Ecto neural progenitor cell (in vitro differentiated cells): ENCODE measurements at regions not wholly inside any gene's neighbourhood (a gene's known extent, or its start where the extent isn't known, plus 50 kb on each side); places are given as distances from the start of the nearest gene placed in this dataset.

ENCODE experiments used
- DNase-seq: peaks from one replicate; pipeline ENCODE4 v3.0.0-alpha.2; 2018; ENCODE audit warnings: low spot score

DNA sequence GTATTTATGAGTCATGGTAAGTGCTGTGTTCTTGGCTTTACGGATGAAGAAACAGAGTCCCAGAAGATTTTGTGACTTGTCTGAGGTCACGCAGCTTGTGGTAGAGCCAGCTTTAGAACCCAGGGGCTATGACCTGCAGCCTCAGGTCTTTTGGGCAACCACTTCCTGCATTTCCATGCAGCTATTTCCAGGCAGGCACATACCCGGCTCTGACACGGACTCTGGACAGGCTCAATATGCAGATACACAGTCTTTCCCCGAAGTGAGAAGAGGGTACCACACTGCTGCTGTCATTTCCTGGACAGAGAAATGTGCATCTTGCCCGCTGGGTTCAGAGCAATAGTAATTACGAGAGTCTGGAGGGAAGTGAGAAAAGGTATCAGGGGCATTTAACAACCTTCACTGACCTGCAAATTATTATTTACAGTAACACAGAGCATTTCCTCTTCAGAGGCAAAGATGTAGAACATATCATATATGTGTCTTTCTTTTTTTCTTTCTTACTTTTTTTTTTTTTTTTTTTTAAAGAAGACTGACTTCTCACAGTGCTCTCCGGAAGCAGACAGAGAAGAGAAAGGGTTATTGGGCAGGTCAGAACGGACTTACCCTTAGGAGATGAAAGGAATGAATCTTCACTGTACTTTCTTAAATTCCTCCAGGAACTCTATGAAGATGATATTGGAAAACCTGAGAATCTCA is 185.1 kb downstream of the CLIC5 start:
- no peak for DNase-seq

DNA sequence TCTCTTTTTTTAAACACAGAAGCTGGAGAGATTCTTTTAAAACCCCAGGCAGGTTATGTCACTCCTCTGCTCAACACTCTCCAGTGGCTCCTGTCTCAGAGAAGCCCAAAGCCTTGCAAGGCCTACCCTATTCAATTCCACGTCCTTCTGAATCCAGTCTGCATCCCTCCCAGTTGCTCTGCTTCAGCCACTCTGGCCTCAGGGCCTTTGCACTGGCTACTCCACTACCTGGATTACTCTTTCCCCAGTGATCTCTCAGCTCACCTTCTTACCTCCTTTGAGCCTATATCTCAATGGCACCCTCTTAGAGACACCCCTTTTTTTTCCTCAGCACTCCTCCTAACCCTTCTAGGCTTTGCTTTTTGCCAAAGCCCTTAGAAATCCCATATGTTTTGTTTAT is 185.8 kb downstream of the CLIC5 start:
- no peak for DNase-seq

GRCh38 chr6:45827952-45828530 is 187.6 kb downstream of the CLIC5 start:
- DNase-seq: no peak

DNA sequence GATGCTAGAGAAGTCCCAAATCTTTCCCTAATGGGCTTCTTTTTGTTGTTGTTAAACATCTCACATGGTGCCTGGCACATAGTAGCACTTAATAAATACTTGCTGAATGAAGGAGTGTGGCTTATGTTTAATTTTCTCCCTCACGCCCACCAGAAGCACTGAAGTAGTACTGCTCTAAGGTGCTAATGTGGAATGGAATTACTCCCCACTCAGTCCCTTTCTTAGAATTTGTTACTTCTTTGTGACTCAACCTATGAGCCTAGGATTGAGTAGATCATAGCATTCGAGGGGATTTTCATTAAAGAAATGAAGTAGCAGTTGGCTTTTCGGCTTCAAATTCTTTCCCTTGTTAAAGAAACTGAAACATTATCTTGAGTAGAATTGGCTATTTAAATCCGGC is 192.8 kb downstream of the CLIC5 start:
- no peak for DNase-seq

DNA sequence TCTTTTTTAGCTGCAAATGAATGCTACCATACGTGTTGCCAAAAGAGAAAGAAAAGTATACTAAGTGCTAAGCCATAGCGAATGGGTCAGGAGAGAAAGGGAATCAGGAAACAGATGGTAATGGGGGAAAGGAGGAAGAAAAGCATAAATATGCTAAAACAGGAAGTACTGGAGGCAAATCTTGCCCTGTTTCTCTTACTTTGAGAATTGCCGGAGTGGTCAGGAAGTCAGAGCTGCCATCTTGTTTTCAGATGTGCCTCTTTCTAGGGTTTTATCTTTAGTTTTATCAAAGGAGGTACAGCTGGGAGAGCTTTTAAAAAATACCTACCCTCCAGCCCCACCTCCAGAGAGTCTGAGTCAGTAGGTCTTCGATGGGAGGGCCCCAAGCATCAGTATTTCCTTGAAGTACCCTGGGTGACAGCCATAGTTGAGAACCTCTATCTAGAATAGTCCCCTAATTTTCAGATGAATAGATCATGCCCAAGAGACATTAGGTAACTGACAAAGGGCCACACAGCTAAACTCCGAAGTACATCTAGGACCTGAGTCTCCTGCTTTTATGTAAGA is 193.3 kb downstream of the CLIC5 start:
- no peak for DNase-seq

GRCh38 chr6:45818655-45819054 is 197.0 kb downstream of the CLIC5 start:
- no peak for DNase-seq

DNA sequence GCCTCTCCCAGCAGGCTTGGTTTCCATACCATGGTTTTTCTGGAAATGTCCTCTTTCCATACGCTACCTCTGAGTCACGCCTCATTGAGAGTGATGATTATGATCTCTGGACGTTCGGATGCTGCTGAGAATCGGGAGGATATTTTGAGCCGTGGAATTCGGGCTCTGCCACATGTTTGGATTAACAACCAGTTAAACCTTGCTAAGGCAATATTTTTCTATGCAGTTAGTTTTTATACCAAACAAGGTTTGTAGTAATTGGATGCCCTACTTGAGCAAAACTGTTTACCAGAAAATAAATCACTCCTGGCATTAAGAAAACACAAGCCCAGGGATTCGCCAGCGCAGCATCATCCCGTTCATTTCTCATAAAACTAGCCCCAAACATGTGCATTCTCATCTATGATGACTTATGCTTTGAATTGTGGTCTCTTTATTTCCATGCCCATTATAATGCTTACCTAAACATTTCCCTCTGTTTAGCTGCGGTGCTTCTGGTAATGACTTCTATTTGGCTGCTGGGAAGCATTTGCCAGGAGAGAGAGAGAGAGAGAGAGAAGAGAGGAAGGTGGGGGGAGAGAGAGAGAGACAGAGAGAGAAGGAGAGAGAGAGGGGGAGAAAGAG is 198.9 kb downstream of the CLIC5 start:
- no peak for DNase-seq

DNA sequence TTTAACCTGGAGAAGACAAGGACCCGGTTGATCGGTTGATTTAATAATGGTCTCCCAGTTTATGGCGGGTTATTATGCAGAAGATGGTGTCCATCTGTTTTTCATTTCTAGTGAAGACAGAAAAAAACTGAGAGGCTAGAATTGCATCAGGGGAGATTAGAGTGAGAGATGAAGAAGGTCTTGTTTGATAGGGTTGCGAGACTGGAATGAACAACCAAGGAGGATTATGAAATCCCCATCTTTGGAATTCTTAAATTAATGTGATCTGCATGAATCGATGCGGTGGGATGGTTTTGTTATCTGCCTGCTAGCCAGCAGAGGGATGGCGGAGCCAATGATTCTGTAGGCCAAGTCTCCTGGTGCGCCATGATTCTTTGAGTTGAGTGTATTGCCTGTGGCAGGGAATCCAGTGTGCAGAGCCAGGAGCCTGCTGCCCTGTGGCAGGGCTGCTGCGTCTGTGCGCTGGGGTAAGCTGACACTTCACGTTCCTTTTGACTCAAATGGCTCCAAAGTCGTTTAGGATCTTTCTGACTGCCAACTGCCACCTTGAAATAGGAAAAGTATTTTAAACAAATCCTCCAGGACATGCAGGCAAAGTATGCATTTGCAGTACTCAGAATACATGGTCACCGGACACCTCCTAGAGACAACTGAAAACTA is 200.1 kb downstream of the CLIC5 start:
- DNase-seq: no peak

DNA sequence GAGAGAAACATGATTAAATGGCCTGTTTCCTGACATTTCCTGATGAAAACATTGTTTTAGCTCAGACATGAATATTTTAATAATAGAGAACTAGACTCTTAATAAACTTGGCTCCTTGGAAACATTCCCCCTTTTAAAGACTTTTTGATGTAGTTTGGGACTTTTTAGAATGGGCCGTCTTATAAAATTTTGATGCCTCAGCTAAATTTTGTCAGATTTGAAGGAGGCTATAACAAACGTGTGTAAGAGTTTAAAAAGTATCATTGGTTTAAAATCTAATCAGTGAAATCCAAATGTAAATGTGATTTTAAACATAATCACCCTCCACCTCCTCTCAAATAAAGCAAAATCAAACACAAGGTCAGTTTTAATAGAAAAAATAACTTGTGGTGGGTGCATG is 200.9 kb downstream of the CLIC5 start:
- DNase-seq: no peak

- DNase-seq: no peak
Measured at GRCh38 chr6:45813943-45814342, 201.7 kb downstream of the CLIC5 start.

GRCh38 chr6:45812922-45813321 is 202.7 kb downstream of the CLIC5 start:
- no peak for DNase-seq

- DNase-seq: no peak
Measured at GRCh38 chr6:45808917-45809316, 206.7 kb downstream of the CLIC5 start.

DNA sequence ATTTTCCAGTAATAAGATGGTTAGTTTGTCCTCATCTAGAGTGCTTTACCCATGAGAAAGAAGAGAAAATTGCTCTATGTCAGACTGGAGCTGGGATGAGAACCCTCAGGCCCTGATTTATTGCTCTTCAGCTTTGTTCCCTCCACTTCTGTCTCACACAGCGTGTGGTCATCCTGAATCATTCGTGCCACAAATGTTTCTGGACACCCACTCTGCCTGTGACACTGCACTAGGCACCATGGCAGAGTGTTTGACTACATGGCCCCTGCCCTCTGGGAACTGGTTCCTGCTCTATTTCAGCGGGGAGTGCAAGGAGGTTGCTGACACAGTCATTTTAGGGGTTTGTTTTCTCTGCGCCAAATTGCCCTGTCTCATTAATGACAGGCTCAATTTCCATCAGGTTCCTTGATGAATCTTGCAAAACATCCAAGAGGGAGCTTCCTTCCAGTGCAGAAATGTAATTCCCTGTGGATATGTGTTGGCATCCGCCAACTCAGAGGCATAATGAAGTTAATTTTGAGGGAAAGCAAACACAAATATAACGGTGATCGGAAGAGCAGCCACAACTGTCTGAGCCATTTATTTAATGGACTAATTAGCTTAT is 207.5 kb downstream of the CLIC5 start:
- DNase-seq: no peak

DNA sequence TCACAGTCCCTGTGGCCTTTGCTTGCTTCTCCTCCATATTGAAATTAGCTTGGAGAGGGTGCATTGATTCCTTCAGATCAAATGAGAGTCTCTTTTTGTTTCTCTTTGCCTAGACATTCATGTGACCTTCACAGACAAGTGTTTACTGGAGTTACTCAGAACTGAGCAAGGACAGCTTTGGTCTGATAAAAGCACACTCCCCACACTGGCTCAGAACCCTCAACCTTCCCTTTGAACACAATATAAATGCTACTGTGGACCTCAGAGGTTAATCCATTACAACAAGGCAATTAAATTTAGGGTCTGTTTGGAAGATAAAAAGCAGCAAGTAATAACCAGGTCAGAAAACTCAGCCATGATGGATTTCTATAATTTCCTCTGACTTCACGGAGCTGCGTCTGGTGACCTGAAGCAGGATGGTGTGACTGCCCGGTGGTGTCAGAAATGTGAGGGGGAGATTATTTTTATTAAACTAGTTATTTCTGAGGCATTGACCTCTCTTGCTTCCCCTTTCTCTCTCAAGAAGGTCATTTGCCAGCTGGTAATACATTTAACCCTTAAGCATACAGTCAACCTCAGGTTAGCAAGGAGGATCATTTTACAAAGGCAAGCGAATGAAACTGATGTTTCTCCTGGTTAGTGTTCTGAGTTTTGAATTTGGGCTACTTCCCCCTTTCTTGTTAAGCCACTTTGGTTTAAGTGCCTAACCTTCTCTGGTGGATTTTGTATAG is 208.2 kb downstream of the CLIC5 start:
- no peak for DNase-seq

GRCh38 chr6:45806172-45806571 is 209.5 kb downstream of the CLIC5 start:
- no peak for DNase-seq

GRCh38 chr6:45803071-45803470 is 212.6 kb downstream of the CLIC5 start:
- DNase-seq: no peak

- no peak for DNase-seq
Measured at GRCh38 chr6:45801471-45802289, 214.0 kb downstream of the CLIC5 start.

DNA sequence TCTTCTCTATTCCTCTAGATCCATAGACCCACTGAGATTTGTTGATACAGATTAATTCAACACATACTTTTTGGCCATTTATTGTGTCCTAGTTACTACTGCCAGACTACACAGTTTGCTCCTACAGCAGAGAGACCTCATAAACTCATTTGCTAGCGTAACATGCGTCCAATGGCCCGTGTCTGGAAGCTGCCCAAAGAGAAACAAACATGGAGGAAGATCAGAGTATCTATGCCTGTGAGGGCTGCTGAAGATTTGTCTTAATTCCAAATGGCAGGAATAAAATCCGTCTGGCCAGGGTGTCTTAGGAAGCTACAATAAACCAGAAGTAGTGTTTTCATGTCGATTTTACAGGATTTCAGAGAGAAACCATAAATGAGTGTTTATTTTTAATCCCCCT is 214.7 kb downstream of the CLIC5 start:
- DNase-seq: no peak

DNA sequence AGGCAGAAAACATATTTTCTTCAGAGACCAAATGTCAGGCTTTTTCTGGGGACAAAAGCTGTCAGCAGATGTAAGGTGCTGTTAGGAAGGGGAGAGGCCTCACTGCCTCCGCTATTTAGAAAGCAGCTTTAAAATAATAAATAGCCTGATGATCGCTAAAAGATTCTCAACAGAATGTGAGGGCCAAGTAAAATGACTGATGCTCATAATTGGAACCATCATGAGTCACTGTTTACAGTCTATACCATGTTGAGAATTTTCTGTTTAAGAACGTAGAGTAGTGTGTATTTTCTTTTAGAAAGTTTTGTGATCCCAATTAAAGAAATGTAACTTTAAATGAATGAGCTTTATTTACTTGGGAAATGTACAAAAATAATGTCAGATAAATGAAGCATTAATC is 220.0 kb downstream of the CLIC5 start:
- DNase-seq: no peak

DNA sequence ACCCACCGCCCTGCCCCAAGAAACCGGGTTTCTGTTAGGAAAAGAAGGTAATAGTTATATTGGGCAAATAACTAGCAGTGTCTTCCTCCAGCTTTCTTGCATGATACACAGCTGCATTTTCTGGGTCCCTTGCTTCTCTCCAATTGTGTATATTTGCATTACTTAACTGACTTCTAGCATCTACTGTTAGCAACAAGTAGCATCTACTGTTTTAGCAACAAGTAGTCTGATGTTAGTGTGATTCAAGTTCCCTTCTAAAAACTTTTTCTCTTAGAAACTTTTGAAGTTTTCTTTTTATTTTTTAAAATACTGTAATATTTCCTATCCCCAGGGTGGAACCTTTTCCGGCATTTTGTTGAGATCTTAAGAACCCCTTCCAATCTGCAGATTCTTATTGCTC is 221.2 kb downstream of the CLIC5 start:
- no peak for DNase-seq
